PC-9 (cell line): ENCODE measurements at regions not wholly inside any gene's neighbourhood (a gene's known extent, or its start where the extent isn't known, plus 50 kb on each side); places are given as distances from the start of the nearest gene placed in this dataset.

Experiments used
- CTCF ChIP-seq: fragments of 200-600 bp; sonication (generic); conservative IDR thresholded peaks from 2 replicates; pipeline ENCODE4 v1.6.1; 2017; ENCODE audit warnings: mixed run types, antibody characterized with exemption, mild to moderate bottlenecking, moderate library complexity
- EZH2 ChIP-seq: fragments of 200-600 bp; sonication (generic); IDR thresholded peaks from 2 replicates; pipeline ENCODE4 v1.8.0; 2017; ENCODE audit warnings: antibody characterized with exemption, low read depth

GRCh38 chr3:55167586-55168317 lies 239.9 kb upstream of the LRTM1 start:
- no peak for TF ChIP-seq EZH2
- TF ChIP-seq CTCF = no peak
